HFFc6 (cell line): ENCODE measurements at regions not wholly inside any gene's neighbourhood (a gene's known extent, or its start where the extent isn't known, plus 50 kb on each side); places are given as distances from the start of the nearest gene placed in this dataset.

Source experiments
- DNase-seq: peaks from one replicate; pipeline ENCODE4 v3.0.0-alpha.2; 2018
- H3K27ac Mint-ChIP-seq: 2 replicates; pipeline ENCODE4 v1.8.0; 2020; ENCODE audit warnings: mild to moderate bottlenecking, mixed read lengths
- H3K27me3 Mint-ChIP-seq: 2 replicates; pipeline ENCODE4 v1.8.0; 2021; ENCODE audit warnings: mild to moderate bottlenecking, moderate library complexity, mixed read lengths; ENCODE audit not compliant: insufficient read depth
- H3K36me3 Mint-ChIP-seq: 2 replicates; pipeline ENCODE4 v1.8.0; 2021; ENCODE audit warnings: low read depth, mixed read lengths
- H3K4me1 Mint-ChIP-seq: 2 replicates; pipeline ENCODE4 v1.8.0; 2020; ENCODE audit warnings: low read depth, mixed read lengths
- H3K4me3 Mint-ChIP-seq: 2 replicates; pipeline ENCODE4 v1.8.0; 2020; ENCODE audit warnings: mild to moderate bottlenecking, moderate library complexity, mixed read lengths
- H3K9me3 Mint-ChIP-seq: 2 replicates; pipeline ENCODE4 v1.8.0; 2020; ENCODE audit warnings: mild to moderate bottlenecking, mixed read lengths
- TF ChIP-seq, protein P1 (sequence below): fragments of 200-600 bp; sonication (generic); IDR thresholded peaks from 2 replicates; pipeline ENCODE4 v1.5.0; 2021; ENCODE audit warnings: antibody characterized with exemption, mild to moderate bottlenecking

DNA sequence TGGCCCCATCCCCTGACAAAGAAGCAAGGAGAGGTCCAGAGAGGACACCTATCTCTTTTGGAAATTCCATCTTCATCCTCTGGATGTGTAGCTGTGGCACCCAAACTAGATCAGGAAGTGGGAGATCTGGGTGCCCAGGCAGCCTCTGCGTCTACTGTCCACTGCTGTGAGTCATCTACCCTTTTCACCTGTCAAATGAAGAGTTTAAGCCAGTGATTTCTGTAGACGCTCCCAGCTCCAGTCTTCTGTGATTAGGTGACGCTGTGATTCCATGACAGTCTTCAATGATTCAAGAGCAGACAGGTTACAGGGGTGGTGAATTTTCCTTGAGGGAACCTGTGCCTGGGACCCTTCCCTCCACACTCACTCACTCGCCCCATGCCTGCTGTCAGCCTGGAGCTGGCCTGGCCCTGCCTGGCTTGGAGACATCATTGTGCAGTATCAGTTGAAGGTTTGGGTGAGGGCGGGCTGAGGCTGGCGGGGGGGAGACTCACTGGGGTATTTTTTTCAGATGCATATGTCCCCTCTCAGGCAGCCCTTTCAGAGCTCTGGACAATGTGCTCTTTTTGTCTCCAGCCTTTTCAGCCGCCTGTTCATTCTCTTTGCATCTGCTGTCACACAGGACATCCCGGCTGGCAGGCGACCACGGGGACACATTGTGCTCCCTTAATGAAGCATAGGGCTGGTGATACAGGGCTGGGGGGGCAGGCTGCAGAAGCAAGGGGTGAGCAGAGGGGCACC is 56.8 kb upstream of the PARP11 start:
- Mint-ChIP-seq H3K9me3 (no peaks in the 10 kb centered on the region), H3K36me3 (no peaks in the 10 kb centered on the region), H3K27ac (no peak overlapping the region), H3K4me3 (no peak overlapping the region), H3K4me1 (no peaks in the 10 kb centered on the region), H3K27me3 (peaks cover 10% of the 10 kb centered on the region)
- TF ChIP-seq, protein P1, sequence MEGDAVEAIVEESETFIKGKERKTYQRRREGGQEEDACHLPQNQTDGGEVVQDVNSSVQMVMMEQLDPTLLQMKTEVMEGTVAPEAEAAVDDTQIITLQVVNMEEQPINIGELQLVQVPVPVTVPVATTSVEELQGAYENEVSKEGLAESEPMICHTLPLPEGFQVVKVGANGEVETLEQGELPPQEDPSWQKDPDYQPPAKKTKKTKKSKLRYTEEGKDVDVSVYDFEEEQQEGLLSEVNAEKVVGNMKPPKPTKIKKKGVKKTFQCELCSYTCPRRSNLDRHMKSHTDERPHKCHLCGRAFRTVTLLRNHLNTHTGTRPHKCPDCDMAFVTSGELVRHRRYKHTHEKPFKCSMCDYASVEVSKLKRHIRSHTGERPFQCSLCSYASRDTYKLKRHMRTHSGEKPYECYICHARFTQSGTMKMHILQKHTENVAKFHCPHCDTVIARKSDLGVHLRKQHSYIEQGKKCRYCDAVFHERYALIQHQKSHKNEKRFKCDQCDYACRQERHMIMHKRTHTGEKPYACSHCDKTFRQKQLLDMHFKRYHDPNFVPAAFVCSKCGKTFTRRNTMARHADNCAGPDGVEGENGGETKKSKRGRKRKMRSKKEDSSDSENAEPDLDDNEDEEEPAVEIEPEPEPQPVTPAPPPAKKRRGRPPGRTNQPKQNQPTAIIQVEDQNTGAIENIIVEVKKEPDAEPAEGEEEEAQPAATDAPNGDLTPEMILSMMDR, result no peak
- DNase-seq, result no peak

GRCh38 chr12:3928538-3929184 is 55.5 kb upstream of the PARP11 start:
- no peak for DNase-seq
- Mint-ChIP-seq H3K36me3 (no peaks in the 10 kb centered on the region), H3K27me3 (peaks cover 9% of the 10 kb centered on the region), H3K27ac (no peak overlapping the region), H3K9me3 (no peaks in the 10 kb centered on the region), H3K4me3 (no peak overlapping the region), H3K4me1 (no peaks in the 10 kb centered on the region)
- TF ChIP-seq, protein P1, result no peak

GRCh38 chr12:3925621-3926020 is 52.4 kb upstream of the PARP11 start:
- TF ChIP-seq, protein P1, result no peak
- H3K27me3 Mint-ChIP-seq, result peaks cover 9% of the 10 kb centered on the region
- no peaks in the 10 kb centered on the region for H3K36me3 Mint-ChIP-seq
- no peak overlapping the region for H3K4me3 Mint-ChIP-seq
- no peaks in the 10 kb centered on the region for H3K9me3 Mint-ChIP-seq
- no peaks in the 10 kb centered on the region for H3K4me1 Mint-ChIP-seq
- no peak overlapping the region for H3K27ac Mint-ChIP-seq
- no peak for DNase-seq

GRCh38 chr12:3924761-3925160 is 51.6 kb upstream of the PARP11 start:
- Mint-ChIP-seq H3K27ac (no peak overlapping the region), H3K4me1 (no peaks in the 10 kb centered on the region), H3K27me3 (peaks cover 9% of the 10 kb centered on the region), H3K36me3 (no peaks in the 10 kb centered on the region), H3K4me3 (no peak overlapping the region), H3K9me3 (no peaks in the 10 kb centered on the region)
- DNase-seq, result no peak
- TF ChIP-seq, protein P1, result no peak

- DNase-seq, result no peak
- Mint-ChIP-seq H3K4me1 (no peaks in the 10 kb centered on the region), H3K4me3 (no peak overlapping the region), H3K9me3 (no peaks in the 10 kb centered on the region), H3K36me3 (no peaks in the 10 kb centered on the region), H3K27ac (no peak overlapping the region), H3K27me3 (peaks cover 3% of the 10 kb centered on the region)
- TF ChIP-seq, protein P1, result no peak
Observed at GRCh38 chr12:3923021-3923420, 49.8 kb upstream of the PARP11 start.
